ENCODE measurements at regions not wholly inside any gene's neighbourhood (a gene's known extent, or its start where the extent isn't known, plus 50 kb on each side); places are given as distances from the start of the nearest gene placed in this dataset.

GRCh38 chr2:83534416-83534815, 924.7 kb downstream of the SUCLG1 start:
- Histone ChIP-seq H3K4me1 (ENCODE audit: control insufficient read depth in 1 of 2, insufficient read depth in 2 of 2, low read length in 2 of 2) (no peaks in the 10 kb centered on the region), H3K27ac (ENCODE audit: low read length) (no peak overlapping the region), H3K9me3 (ENCODE audit: control insufficient read depth in 1 of 2, low read length in 2 of 2) (no peaks in the 10 kb centered on the region), H3K4me3 (ENCODE audit: low read depth in 1 of 2, low read length in 2 of 2) (no peak overlapping the region), H3K27me3 (ENCODE audit: low read depth, low read length) (no peaks in the 10 kb centered on the region), H3K36me3 (ENCODE audit: control insufficient read depth in 1 of 2, insufficient read depth in 2 of 2, low read length in 2 of 2) (no peaks in the 10 kb centered on the region)

- Histone ChIP-seq H3K4me3 (ENCODE audit: low read depth in 1 of 2, low read length in 2 of 2) (no peak overlapping the region), H3K27me3 (ENCODE audit: low read depth, low read length) (no peaks in the 10 kb centered on the region), H3K27ac (ENCODE audit: low read length) (no peak overlapping the region), H3K9me3 (ENCODE audit: control insufficient read depth in 1 of 2, low read length in 2 of 2) (no peaks in the 10 kb centered on the region), H3K4me1 (ENCODE audit: control insufficient read depth in 1 of 2, insufficient read depth in 2 of 2, low read length in 2 of 2) (no peaks in the 10 kb centered on the region), H3K36me3 (ENCODE audit: control insufficient read depth in 1 of 2, insufficient read depth in 2 of 2, low read length in 2 of 2) (no peaks in the 10 kb centered on the region)
Measured at GRCh38 chr2:83531206-83531826, 927.8 kb downstream of the SUCLG1 start.

- Histone ChIP-seq H3K36me3 (ENCODE audit: control insufficient read depth in 1 of 2, insufficient read depth in 2 of 2, low read length in 2 of 2) (no peaks in the 10 kb centered on the region), H3K4me1 (ENCODE audit: control insufficient read depth in 1 of 2, insufficient read depth in 2 of 2, low read length in 2 of 2) (no peaks in the 10 kb centered on the region), H3K4me3 (ENCODE audit: low read depth in 1 of 2, low read length in 2 of 2) (no peak overlapping the region), H3K9me3 (ENCODE audit: control insufficient read depth in 1 of 2, low read length in 2 of 2) (no peaks in the 10 kb centered on the region), H3K27ac (ENCODE audit: low read length) (no peak overlapping the region), H3K27me3 (ENCODE audit: low read depth, low read length) (no peaks in the 10 kb centered on the region)
Measured at GRCh38 chr2:83528767-83529166, 930.3 kb downstream of the SUCLG1 start.

GRCh38 chr2:83522891-83523493, 936.1 kb downstream of the SUCLG1 start:
- Histone ChIP-seq H3K4me1 (ENCODE audit: control insufficient read depth in 1 of 2, insufficient read depth in 2 of 2, low read length in 2 of 2) (no peaks in the 10 kb centered on the region), H3K9me3 (ENCODE audit: control insufficient read depth in 1 of 2, low read length in 2 of 2) (no peaks in the 10 kb centered on the region), H3K36me3 (ENCODE audit: control insufficient read depth in 1 of 2, insufficient read depth in 2 of 2, low read length in 2 of 2) (no peaks in the 10 kb centered on the region), H3K4me3 (ENCODE audit: low read depth in 1 of 2, low read length in 2 of 2) (no peak overlapping the region), H3K27ac (ENCODE audit: low read length) (no peak overlapping the region), H3K27me3 (ENCODE audit: low read depth, low read length) (no peaks in the 10 kb centered on the region)

GRCh38 chr2:83517727-83518368, 941.2 kb downstream of the SUCLG1 start:
- no peak overlapping the region for H3K27ac ChIP-seq (ENCODE audit: low read length)
- no peaks in the 10 kb centered on the region for H3K9me3 ChIP-seq (ENCODE audit: control insufficient read depth in 1 of 2, low read length in 2 of 2)
- H3K27me3 ChIP-seq (ENCODE audit: low read depth, low read length), result no peaks in the 10 kb centered on the region
- H3K36me3 ChIP-seq (ENCODE audit: control insufficient read depth in 1 of 2, insufficient read depth in 2 of 2, low read length in 2 of 2), result no peaks in the 10 kb centered on the region
- no peak overlapping the region for H3K4me3 ChIP-seq (ENCODE audit: low read depth in 1 of 2, low read length in 2 of 2)
- H3K4me1 ChIP-seq (ENCODE audit: control insufficient read depth in 1 of 2, insufficient read depth in 2 of 2, low read length in 2 of 2), result no peaks in the 10 kb centered on the region

GRCh38 chr2:83516503-83516902, 942.6 kb downstream of the SUCLG1 start:
- Histone ChIP-seq H3K36me3 (ENCODE audit: control insufficient read depth in 1 of 2, insufficient read depth in 2 of 2, low read length in 2 of 2) (no peaks in the 10 kb centered on the region), H3K9me3 (ENCODE audit: control insufficient read depth in 1 of 2, low read length in 2 of 2) (no peaks in the 10 kb centered on the region), H3K4me3 (ENCODE audit: low read depth in 1 of 2, low read length in 2 of 2) (no peak overlapping the region), H3K4me1 (ENCODE audit: control insufficient read depth in 1 of 2, insufficient read depth in 2 of 2, low read length in 2 of 2) (no peaks in the 10 kb centered on the region), H3K27me3 (ENCODE audit: low read depth, low read length) (no peaks in the 10 kb centered on the region), H3K27ac (ENCODE audit: low read length) (no peak overlapping the region)

GRCh38 chr2:83487451-83487850, 971.6 kb downstream of the SUCLG1 start:
- no peak overlapping the region for H3K27ac ChIP-seq (ENCODE audit: low read length)
- no peaks in the 10 kb centered on the region for H3K36me3 ChIP-seq (ENCODE audit: control insufficient read depth in 1 of 2, insufficient read depth in 2 of 2, low read length in 2 of 2)
- no peak overlapping the region for H3K4me3 ChIP-seq (ENCODE audit: low read depth in 1 of 2, low read length in 2 of 2)
- no peaks in the 10 kb centered on the region for H3K27me3 ChIP-seq (ENCODE audit: low read depth, low read length)
- no peaks in the 10 kb centered on the region for H3K4me1 ChIP-seq (ENCODE audit: control insufficient read depth in 1 of 2, insufficient read depth in 2 of 2, low read length in 2 of 2)
- H3K9me3 ChIP-seq (ENCODE audit: control insufficient read depth in 1 of 2, low read length in 2 of 2), result no peaks in the 10 kb centered on the region

GRCh38 chr2:83481436-83481835, 977.6 kb downstream of the SUCLG1 start:
- Histone ChIP-seq H3K36me3 (ENCODE audit: control insufficient read depth in 1 of 2, insufficient read depth in 2 of 2, low read length in 2 of 2) (no peaks in the 10 kb centered on the region), H3K4me3 (ENCODE audit: low read depth in 1 of 2, low read length in 2 of 2) (no peak overlapping the region), H3K9me3 (ENCODE audit: control insufficient read depth in 1 of 2, low read length in 2 of 2) (no peaks in the 10 kb centered on the region), H3K4me1 (ENCODE audit: control insufficient read depth in 1 of 2, insufficient read depth in 2 of 2, low read length in 2 of 2) (no peaks in the 10 kb centered on the region), H3K27ac (ENCODE audit: low read length) (no peak overlapping the region), H3K27me3 (ENCODE audit: low read depth, low read length) (no peaks in the 10 kb centered on the region)

GRCh38 chr2:83478037-83478436, 981.0 kb downstream of the SUCLG1 start:
- Histone ChIP-seq H3K27ac (ENCODE audit: low read length) (no peak overlapping the region), H3K27me3 (ENCODE audit: low read depth, low read length) (no peaks in the 10 kb centered on the region), H3K4me3 (ENCODE audit: low read depth in 1 of 2, low read length in 2 of 2) (no peak overlapping the region), H3K4me1 (ENCODE audit: control insufficient read depth in 1 of 2, insufficient read depth in 2 of 2, low read length in 2 of 2) (no peaks in the 10 kb centered on the region), H3K36me3 (ENCODE audit: control insufficient read depth in 1 of 2, insufficient read depth in 2 of 2, low read length in 2 of 2) (no peaks in the 10 kb centered on the region), H3K9me3 (ENCODE audit: control insufficient read depth in 1 of 2, low read length in 2 of 2) (no peaks in the 10 kb centered on the region)

- Histone ChIP-seq H3K4me1 (ENCODE audit: control insufficient read depth in 1 of 2, insufficient read depth in 2 of 2, low read length in 2 of 2) (no peaks in the 10 kb centered on the region), H3K27me3 (ENCODE audit: low read depth, low read length) (no peaks in the 10 kb centered on the region)
Measured at GRCh38 chr2:83475371-83475770, 983.7 kb downstream of the SUCLG1 start.

GRCh38 chr2:83471655-83472054, 987.4 kb downstream of the SUCLG1 start:
- H3K4me3 ChIP-seq (ENCODE audit: low read depth in 1 of 2, low read length in 2 of 2), result no peak overlapping the region
- H3K27ac ChIP-seq (ENCODE audit: low read length), result no peak overlapping the region
- no peaks in the 10 kb centered on the region for H3K27me3 ChIP-seq (ENCODE audit: low read depth, low read length)
- no peaks in the 10 kb centered on the region for H3K9me3 ChIP-seq (ENCODE audit: control insufficient read depth in 1 of 2, low read length in 2 of 2)
- H3K4me1 ChIP-seq (ENCODE audit: control insufficient read depth in 1 of 2, insufficient read depth in 2 of 2, low read length in 2 of 2), result no peaks in the 10 kb centered on the region
- H3K36me3 ChIP-seq (ENCODE audit: control insufficient read depth in 1 of 2, insufficient read depth in 2 of 2, low read length in 2 of 2), result no peaks in the 10 kb centered on the region

More at GRCh38 chr2:83475371-83475770, 983.7 kb downstream of the SUCLG1 start:
- no peaks in the 10 kb centered on the region for H3K36me3 ChIP-seq (ENCODE audit: control insufficient read depth in 1 of 2, insufficient read depth in 2 of 2, low read length in 2 of 2)
- H3K9me3 ChIP-seq (ENCODE audit: control insufficient read depth in 1 of 2, low read length in 2 of 2), result no peaks in the 10 kb centered on the region
- no peak overlapping the region for H3K27ac ChIP-seq (ENCODE audit: low read length)
- H3K4me3 ChIP-seq (ENCODE audit: low read depth in 1 of 2, low read length in 2 of 2), result no peak overlapping the region

Data from muscle layer of duodenum (tissue), 2 donors.